Stomach (tissue), 8 donors: ENCODE measurements at regions not wholly inside any gene's neighbourhood (a gene's known extent, or its start where the extent isn't known, plus 50 kb on each side); places are given as distances from the start of the nearest gene placed in this dataset.

Source experiments
- DNase-seq, 2 donors: peaks; one replicate each; pipeline versions ENCODE4 v3.0.0 to v3.0.0-alpha.2; 2013 to 2019
- H3K27ac ChIP-seq, 5 donors: fragments of 200-600 bp in 4 of 5; sonication (generic) in 4 of 5; one replicate each; pipeline ENCODE4 v1.5.1; 2013 to 2019; ENCODE audit warnings: mild to moderate bottlenecking in 1 of 5, moderate library complexity in 1 of 5
- H3K27me3 ChIP-seq, 3 donors: fragments of 200-600 bp; sonication (generic); one replicate each; pipeline ENCODE4 v1.5.1; 2017 to 2019; ENCODE audit warnings: mixed run types in 1 of 3
- H3K36me3 ChIP-seq, 4 donors: fragments of 200-600 bp; sonication (generic); 1 replicate in 3 of 4; 2 replicates in 1 of 4; pipeline ENCODE4 v1.5.1; 2016 to 2019
- H3K4me1 ChIP-seq, 4 donors: fragments of 200-600 bp; sonication (generic); one replicate each; pipeline ENCODE4 v1.5.1; 2016 to 2019
- H3K4me3 ChIP-seq, 4 donors: fragments of 200-600 bp; sonication (generic) in 3 of 4; one replicate each; pipeline ENCODE4 v1.5.1; 2016 to 2019; ENCODE audit warnings: mild to moderate bottlenecking in 1 of 4
- H3K9me3 ChIP-seq, 4 donors: fragments of 200-600 bp; sonication (generic); one replicate each; pipeline ENCODE4 v1.5.1; 2016 to 2019
- CTCF ChIP-seq, 7 experiments: fragments of 450-650 bp in 4 of 7; fragments of 200-600 bp in 3 of 7; sonication (generic) in 3 of 7; IDR thresholded peaks; one replicate each; pipeline ENCODE4 v1.5.1; 2016 to 2019; ENCODE audit warnings: antibody characterized with exemption in 7 of 7, control low read depth in 2 of 7, mild to moderate bottlenecking in 1 of 7
- EP300 ChIP-seq: sonication (generic); formaldehyde crosslinking; IDR thresholded peaks from one replicate; pipeline ENCODE4 v1.6.1; 2017; ENCODE audit warnings: antibody characterized with exemption
- POLR2A ChIP-seq, 4 donors: fragments of 450-650 bp; IDR thresholded peaks; one replicate each; pipeline ENCODE4 v1.6.1; 2016; ENCODE audit warnings: antibody characterized with exemption in 4 of 4, control low read depth in 2 of 4, mild to moderate bottlenecking in 1 of 4, moderate library complexity in 1 of 4
- POLR2AphosphoS5 ChIP-seq, 3 donors: sonication (generic); formaldehyde crosslinking; IDR thresholded peaks; one replicate each; pipeline ENCODE4 v1.6.1; 2016; ENCODE audit warnings: antibody characterized with exemption in 3 of 3
- WGBS, 5 donors: extraction: QIAGEN DNeasy Blood & Tissue Kit in 3 of 5; methylation state at CpG; one replicate each; pipeline versions ENCODE4 v1.1.5 to v1.1.7; 2013 to 2018; 5-methylcytosine and 5-hydroxymethylcytosine counted together
- intact Hi-C: fragments of 100-400 bp; cut with DNase I; formaldehyde crosslinking; loops from one replicate; pipeline ENCODE4 v1.15.1; 2023; ENCODE audit warnings: low total_unique reads
- donor health status: healthy with polysubstance abuse.
- donor health status: Bipolar disorder and iron deficiency.
- donor health status: healthy.

GRCh38 chr2:138389063-138389462, 112.5 kb upstream of the SPOPL start:
- Histone ChIP-seq H3K4me3 (no peak overlapping the region), H3K27me3 (no peaks in the 10 kb centered on the region), H3K36me3 (no peaks in the 10 kb centered on the region), H3K9me3 (no peaks in the 10 kb centered on the region), H3K27ac (no peak overlapping the region), H3K4me1 (no peaks in the 10 kb centered on the region)
- 80 to 91% (median 84%) methylated on average over 4 of the region's 4 CpGs for WGBS, 5 donors
- TF ChIP-seq CTCF (IDR thresholded peaks at IDR 0.05) (no peak), POLR2A (IDR thresholded peaks at IDR 0.05) (no peak)
- DNase-seq: no peak
- intact Hi-C loops: no loop called here

- no peaks in the 10 kb centered on the region for H3K27me3 ChIP-seq
- DNase-seq: peak in 1 of 2 donors; percentile 16
- H3K36me3 ChIP-seq: no peaks in the 10 kb centered on the region
- H3K4me3 ChIP-seq: no peak overlapping the region
- H3K27ac ChIP-seq: no peak overlapping the region
- intact Hi-C loops: no loop called here
- H3K4me1 ChIP-seq: no peaks in the 10 kb centered on the region
- no peak for TF ChIP-seq POLR2AphosphoS5 (IDR thresholded peaks at IDR 0.05)
- TF ChIP-seq POLR2A (IDR thresholded peaks at IDR 0.05): no peak
- no peak for TF ChIP-seq EP300
- no peak for TF ChIP-seq CTCF (IDR thresholded peaks at IDR 0.05)
- no peaks in the 10 kb centered on the region for H3K9me3 ChIP-seq
- 86 to 95% (median 93%) methylated on average over 7 of the region's 7 CpGs for WGBS, 5 donors
Observed at GRCh38 chr2:138390316-138390945, 111.1 kb upstream of the SPOPL start.

- Histone ChIP-seq H3K36me3 (no peaks in the 10 kb centered on the region), H3K4me1 (no peaks in the 10 kb centered on the region), H3K4me3 (no peak overlapping the region), H3K27me3 (no peaks in the 10 kb centered on the region), H3K9me3 (no peaks in the 10 kb centered on the region), H3K27ac (no peak overlapping the region)
- WGBS, 5 donors: 91 to 97% (median 92%) methylated on average over 5 of the region's 5 CpGs
- TF ChIP-seq CTCF (IDR thresholded peaks at IDR 0.05) (no peak), POLR2AphosphoS5 (IDR thresholded peaks at IDR 0.05) (no peak), POLR2A (IDR thresholded peaks at IDR 0.05) (no peak), EP300 (no peak)
- no peak for DNase-seq
- intact Hi-C loops: no loop called here
Observed at GRCh38 chr2:138391946-138392345, 109.6 kb upstream of the SPOPL start.

GRCh38 chr2:138395565-138396306, 105.8 kb upstream of the SPOPL start:
- Histone ChIP-seq H3K9me3 (no peaks in the 10 kb centered on the region), H3K4me1 (no peaks in the 10 kb centered on the region), H3K4me3 (no peak overlapping the region), H3K27me3 (no peaks in the 10 kb centered on the region), H3K36me3 (no peaks in the 10 kb centered on the region), H3K27ac (no peak overlapping the region)
- TF ChIP-seq POLR2A (IDR thresholded peaks at IDR 0.05) (no peak), EP300 (no peak), POLR2AphosphoS5 (IDR thresholded peaks at IDR 0.05) (no peak), CTCF (IDR thresholded peaks at IDR 0.05) (no peak)
- DNase-seq: no peak
- intact Hi-C loops: no loop called here
- 70 to 76% (median 73%) methylated on average over 2 of the region's 2 CpGs for WGBS, 5 donors
